ENCODE measurements at regions not wholly inside any gene's neighbourhood (a gene's known extent, or its start where the extent isn't known, plus 50 kb on each side); places are given as distances from the start of the nearest gene placed in this dataset.

GRCh38 chr18:41899535-41899934 lies 55.5 kb upstream of the PIK3C3 start:
- POLR2A ChIA-PET (ENCODE audit: partially characterized antibody) = no interaction called here
- no peak overlapping the region for H3K18ac ChIP-seq (ENCODE audit: extremely low read depth, low read length)
- H4K20me1 ChIP-seq (replicated peaks in 1 of 2; ENCODE audit: control insufficient read depth in 1 of 2, insufficient read depth in 2 of 2, low read length in 2 of 2) = no peaks in the 10 kb centered on the region
- no peak overlapping the region for H2BK12ac ChIP-seq (ENCODE audit: low read depth, low read length)
- 91% methylated on average over 2 of the region's 2 CpGs; no CpG with 5 or more reads in 1 of the 2 experiments for WGBS, 2 experiments (ENCODE audit: extremely low coverage in 1 of 2, insufficient coverage in 1 of 2, insufficient read length in 1 of 2, insufficient replicate concordance in 2 of 2, low coverage in 1 of 2, low lambda C conversion rate in 2 of 2, missing lambda C conversion rate in 1 of 2)
- no peak overlapping the region for H2BK20ac ChIP-seq (ENCODE audit: low read length)
- no peaks in the 10 kb centered on the region for H3K23me2 ChIP-seq (ENCODE audit: low read depth, low read length)
- H4K5ac ChIP-seq (ENCODE audit: insufficient read length, low read depth, low read length) = no peak overlapping the region
- no peak overlapping the region for H3K27ac ChIP-seq (ENCODE audit: low read depth, low read length)
- H3K14ac ChIP-seq (ENCODE audit: insufficient read length) = no peak overlapping the region
- FAIRE-seq = no peak
- no peak overlapping the region for H4K91ac ChIP-seq (replicated peaks; ENCODE audit: insufficient read length, low read length)
- no peak overlapping the region for H3K4me2 ChIP-seq (ENCODE audit: insufficient read depth in 1 of 2, low read depth in 2 of 2, low read length in 2 of 2)
- no peak overlapping the region for H3K4ac ChIP-seq (replicated peaks; ENCODE audit: insufficient read length, low read depth, low read length)
- peaks cover 10 to 20% of the 10 kb centered on the region in 2 experiments for H3K9me3 ChIP-seq (ENCODE audit: insufficient read depth in 2 of 2, low read depth in 1 of 2, low read length in 1 of 2)
- H3K4me3 ChIP-seq (ENCODE audit: extremely low read depth in 1 of 4, insufficient read depth in 2 of 4, low read depth in 3 of 4, low read length in 4 of 4) = no peak overlapping the region
- TF ChIP-seq SIRT6 (IDR thresholded peaks at IDR 0.05; ENCODE audit: low read length) (no peak), HDAC2 (IDR thresholded peaks at IDR 0.05; ENCODE audit: borderline replicate concordance in 1 of 2, low read depth in 2 of 2, low read length in 2 of 2) (no peak), CBX5 (IDR thresholded peaks at IDR 0.05; ENCODE audit: low read depth, low read length) (no peak), RAD21 (IDR thresholded peaks at IDR 0.05 in 1 of 2, conservative IDR thresholded peaks at IDR 0.05 in 1 of 2; ENCODE audit: low read depth in 2 of 2, low read length in 2 of 2) (peak; percentile 5 to 40; a peak in 3 of 4 replicates)
- no peak overlapping the region for H2BK15ac ChIP-seq (ENCODE audit: low read length)
- no peaks in the 10 kb centered on the region for H3K79me1 ChIP-seq (ENCODE audit: low read depth, low read length)
- H2BK5ac ChIP-seq (ENCODE audit: low read depth, low read length) = no peak overlapping the region
- H3K36me3 ChIP-seq (ENCODE audit: control insufficient read depth in 2 of 4, insufficient read depth in 4 of 4, low read length in 3 of 4) = no peaks in the 10 kb centered on the region; a peak in 2 of 8 replicates
- H3K4me1 ChIP-seq (replicated peaks in 1 of 4; ENCODE audit: control insufficient read depth in 3 of 4, insufficient read depth in 4 of 4, low read length in 3 of 4) = no peaks in the 10 kb centered on the region
- H2BK120ac ChIP-seq (replicated peaks; ENCODE audit: low read depth, low read length) = no peak overlapping the region
- no peak overlapping the region for H2AK5ac ChIP-seq (ENCODE audit: low read depth, low read length)
- CTCF ChIA-PET (ENCODE audit: partially characterized antibody) = interaction anchor here (0.8 to 3.0 kb wide), 7 partner anchors 9 to 142 kb away, joined by 3 to 16 read pairs (median 3); no protein-coding TSS in a partner anchor
- H4K8ac ChIP-seq (ENCODE audit: extremely low read depth, insufficient read depth, low read length) = no peak overlapping the region
- no peak overlapping the region for H3K56ac ChIP-seq (replicated peaks; ENCODE audit: insufficient read length, low read depth, low read length)
- no peaks in the 10 kb centered on the region for H3K27me3 ChIP-seq (replicated peaks in 1 of 4; ENCODE audit: control insufficient read depth in 3 of 4, extremely low read depth in 1 of 4, insufficient read depth in 3 of 4, low read length in 3 of 4)
- H3K9ac ChIP-seq (replicated peaks in 1 of 4; ENCODE audit: extremely low read depth in 1 of 4, low read depth in 3 of 4, low read length in 3 of 4) = no peak overlapping the region
- no peak for DNase-seq (ENCODE audit: low read depth in 1 of 2, low spot score in 2 of 2)
- H3K23ac ChIP-seq (ENCODE audit: insufficient read length) = no peak overlapping the region
- H3K79me2 ChIP-seq (ENCODE audit: control insufficient read depth in 1 of 2, insufficient read depth in 2 of 2, low read length in 2 of 2) = no peaks in the 10 kb centered on the region
- no peak overlapping the region for H2AFZ ChIP-seq (ENCODE audit: low read length)

Data from H1 (cell line).